ENCODE measurements at regions not wholly inside any gene's neighbourhood (a gene's known extent, or its start where the extent isn't known, plus 50 kb on each side); places are given as distances from the start of the nearest gene placed in this dataset.

DNA sequence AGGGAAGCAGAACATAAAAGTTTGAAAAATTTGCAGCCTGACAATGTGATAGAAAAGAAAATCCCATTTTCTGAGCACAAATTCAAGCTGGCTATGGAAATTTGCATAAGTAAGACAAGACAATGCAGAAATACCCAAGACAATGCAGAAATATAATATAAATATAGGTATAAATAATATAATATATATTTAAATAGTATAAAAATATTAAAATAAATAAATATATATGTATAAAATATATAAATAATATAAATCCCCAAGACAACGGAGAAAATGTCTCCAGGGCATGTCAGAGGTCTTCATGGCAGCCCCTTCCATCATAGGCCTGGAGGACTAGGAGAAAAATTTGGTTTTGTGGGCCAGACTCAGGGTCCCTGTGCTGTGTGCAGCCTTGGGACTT is 125.0 kb upstream of the AADAT start:
- H3K27me3 ChIP-seq (ENCODE audit: insufficient read depth, poor library complexity, severe bottlenecking) = no peaks in the 10 kb centered on the region
- DNase-seq (ENCODE audit: low read depth in 1 of 2, low spot score in 1 of 2) = no peak
- no peak overlapping the region for H3K4me3 ChIP-seq (replicated peaks; ENCODE audit: insufficient read depth, low read length)
- TF ChIP-seq SPI1 (IDR thresholded peaks at IDR 0.05; ENCODE audit: borderline replicate concordance, low read depth) = no peak
- TF ChIP-seq, protein P1, sequence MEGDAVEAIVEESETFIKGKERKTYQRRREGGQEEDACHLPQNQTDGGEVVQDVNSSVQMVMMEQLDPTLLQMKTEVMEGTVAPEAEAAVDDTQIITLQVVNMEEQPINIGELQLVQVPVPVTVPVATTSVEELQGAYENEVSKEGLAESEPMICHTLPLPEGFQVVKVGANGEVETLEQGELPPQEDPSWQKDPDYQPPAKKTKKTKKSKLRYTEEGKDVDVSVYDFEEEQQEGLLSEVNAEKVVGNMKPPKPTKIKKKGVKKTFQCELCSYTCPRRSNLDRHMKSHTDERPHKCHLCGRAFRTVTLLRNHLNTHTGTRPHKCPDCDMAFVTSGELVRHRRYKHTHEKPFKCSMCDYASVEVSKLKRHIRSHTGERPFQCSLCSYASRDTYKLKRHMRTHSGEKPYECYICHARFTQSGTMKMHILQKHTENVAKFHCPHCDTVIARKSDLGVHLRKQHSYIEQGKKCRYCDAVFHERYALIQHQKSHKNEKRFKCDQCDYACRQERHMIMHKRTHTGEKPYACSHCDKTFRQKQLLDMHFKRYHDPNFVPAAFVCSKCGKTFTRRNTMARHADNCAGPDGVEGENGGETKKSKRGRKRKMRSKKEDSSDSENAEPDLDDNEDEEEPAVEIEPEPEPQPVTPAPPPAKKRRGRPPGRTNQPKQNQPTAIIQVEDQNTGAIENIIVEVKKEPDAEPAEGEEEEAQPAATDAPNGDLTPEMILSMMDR (IDR thresholded peaks at IDR 0.05; ENCODE audit: insufficient read depth, low read length) = no peak
- TF ChIP-seq, protein P2, sequence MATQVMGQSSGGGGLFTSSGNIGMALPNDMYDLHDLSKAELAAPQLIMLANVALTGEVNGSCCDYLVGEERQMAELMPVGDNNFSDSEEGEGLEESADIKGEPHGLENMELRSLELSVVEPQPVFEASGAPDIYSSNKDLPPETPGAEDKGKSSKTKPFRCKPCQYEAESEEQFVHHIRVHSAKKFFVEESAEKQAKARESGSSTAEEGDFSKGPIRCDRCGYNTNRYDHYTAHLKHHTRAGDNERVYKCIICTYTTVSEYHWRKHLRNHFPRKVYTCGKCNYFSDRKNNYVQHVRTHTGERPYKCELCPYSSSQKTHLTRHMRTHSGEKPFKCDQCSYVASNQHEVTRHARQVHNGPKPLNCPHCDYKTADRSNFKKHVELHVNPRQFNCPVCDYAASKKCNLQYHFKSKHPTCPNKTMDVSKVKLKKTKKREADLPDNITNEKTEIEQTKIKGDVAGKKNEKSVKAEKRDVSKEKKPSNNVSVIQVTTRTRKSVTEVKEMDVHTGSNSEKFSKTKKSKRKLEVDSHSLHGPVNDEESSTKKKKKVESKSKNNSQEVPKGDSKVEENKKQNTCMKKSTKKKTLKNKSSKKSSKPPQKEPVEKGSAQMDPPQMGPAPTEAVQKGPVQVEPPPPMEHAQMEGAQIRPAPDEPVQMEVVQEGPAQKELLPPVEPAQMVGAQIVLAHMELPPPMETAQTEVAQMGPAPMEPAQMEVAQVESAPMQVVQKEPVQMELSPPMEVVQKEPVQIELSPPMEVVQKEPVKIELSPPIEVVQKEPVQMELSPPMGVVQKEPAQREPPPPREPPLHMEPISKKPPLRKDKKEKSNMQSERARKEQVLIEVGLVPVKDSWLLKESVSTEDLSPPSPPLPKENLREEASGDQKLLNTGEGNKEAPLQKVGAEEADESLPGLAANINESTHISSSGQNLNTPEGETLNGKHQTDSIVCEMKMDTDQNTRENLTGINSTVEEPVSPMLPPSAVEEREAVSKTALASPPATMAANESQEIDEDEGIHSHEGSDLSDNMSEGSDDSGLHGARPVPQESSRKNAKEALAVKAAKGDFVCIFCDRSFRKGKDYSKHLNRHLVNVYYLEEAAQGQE (IDR thresholded peaks at IDR 0.05; ENCODE audit: insufficient replicate concordance, low read depth) = no peak
- no peak overlapping the region for H3K27ac ChIP-seq (replicated peaks)

DNA sequence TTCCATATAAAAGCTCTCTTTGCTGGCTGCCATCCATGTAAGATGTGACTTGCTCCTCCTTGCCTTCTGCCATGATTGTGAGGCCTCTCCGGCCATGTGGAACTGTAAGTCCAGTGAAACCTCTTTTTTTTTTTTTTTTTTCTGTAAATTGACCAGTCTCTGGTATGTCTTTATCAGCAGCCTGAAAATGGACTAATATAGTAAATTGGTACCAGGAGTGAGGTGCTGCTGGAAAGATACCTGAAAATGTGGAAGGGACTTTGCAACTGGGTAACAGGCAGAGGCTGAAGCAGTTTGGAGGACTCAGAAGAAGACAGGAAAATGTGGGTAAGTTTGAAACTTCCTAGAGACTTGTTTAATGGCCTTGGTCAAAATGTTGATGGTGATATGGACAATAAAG is 124.3 kb upstream of the AADAT start:
- no peaks in the 10 kb centered on the region for H3K27me3 ChIP-seq (ENCODE audit: insufficient read depth, poor library complexity, severe bottlenecking)
- DNase-seq (ENCODE audit: low read depth in 1 of 2, low spot score in 1 of 2) = no peak
- TF ChIP-seq GABPA (IDR thresholded peaks at IDR 0.05; ENCODE audit: low read depth) (no peak), SPI1 (IDR thresholded peaks at IDR 0.05; ENCODE audit: borderline replicate concordance, low read depth) (no peak), POLR2AphosphoS5 (IDR thresholded peaks at IDR 0.05; ENCODE audit: low read depth) (no peak)
- TF ChIP-seq, protein P1 (IDR thresholded peaks at IDR 0.05; ENCODE audit: insufficient read depth, low read length) = no peak
- TF ChIP-seq, protein P2 (IDR thresholded peaks at IDR 0.05; ENCODE audit: insufficient replicate concordance, low read depth) = no peak
- H3K4me3 ChIP-seq (replicated peaks; ENCODE audit: insufficient read depth, low read length) = no peak overlapping the region
- H3K27ac ChIP-seq (replicated peaks) = no peak overlapping the region

DNA sequence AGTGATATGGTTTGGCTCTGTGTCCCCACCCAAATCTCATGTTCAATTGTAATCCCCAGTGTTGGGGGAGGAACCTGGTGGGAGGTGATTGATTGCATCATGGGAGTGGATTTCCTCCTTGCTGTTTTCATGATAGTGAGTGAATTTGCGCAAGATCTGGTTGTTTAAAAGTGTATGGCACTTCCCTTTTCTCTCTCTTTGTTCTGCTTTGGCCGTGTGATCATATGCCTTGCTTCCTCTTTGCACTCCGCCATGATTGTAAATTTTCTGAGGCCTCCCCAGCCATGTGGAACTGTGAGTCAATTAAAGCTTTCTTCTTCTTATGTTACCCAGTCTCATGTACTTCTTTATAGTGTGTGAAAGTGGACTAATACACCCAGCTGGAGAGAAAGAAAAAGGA is 113.0 kb upstream of the AADAT start:
- TF ChIP-seq, protein P1 (IDR thresholded peaks at IDR 0.05; ENCODE audit: insufficient read depth, low read length) = no peak
- TF ChIP-seq GABPA (IDR thresholded peaks at IDR 0.05; ENCODE audit: low read depth) (peak; percentile 26; the same call in 1 of the 2 replicates), POLR2AphosphoS5 (IDR thresholded peaks at IDR 0.05; ENCODE audit: low read depth) (peak; percentile 85), SPI1 (IDR thresholded peaks at IDR 0.05; ENCODE audit: borderline replicate concordance, low read depth) (peak; percentile 98)
- TF ChIP-seq, protein P2 (IDR thresholded peaks at IDR 0.05; ENCODE audit: insufficient replicate concordance, low read depth) = no peak
- H3K27ac ChIP-seq (replicated peaks) = peak overlapping the region; percentile 79
- DNase-seq (ENCODE audit: low read depth in 1 of 2, low spot score in 1 of 2) = peak; percentile 83 to 88

More for the DNA sequence above, 113.0 kb upstream of the AADAT start:
- H3K4me3 ChIP-seq (replicated peaks; ENCODE audit: insufficient read depth, low read length) = no peak overlapping the region
- no peaks in the 10 kb centered on the region for H3K27me3 ChIP-seq (ENCODE audit: insufficient read depth, poor library complexity, severe bottlenecking)

Data from HL-60 (cell line).